Epidermal melanocyte (primary cell): ENCODE measurements at regions not wholly inside any gene's neighbourhood (a gene's known extent, or its start where the extent isn't known, plus 50 kb on each side); places are given as distances from the start of the nearest gene placed in this dataset.
A peak's percentile ranks its signal among the peaks of the same experiment; 100 is the strongest.

Experiments used
- DNase-seq: peaks from one replicate; pipeline ENCODE4 v3.0.0; 2011; ENCODE audit warnings: low spot score; ENCODE audit not compliant: insufficient read length

DNA sequence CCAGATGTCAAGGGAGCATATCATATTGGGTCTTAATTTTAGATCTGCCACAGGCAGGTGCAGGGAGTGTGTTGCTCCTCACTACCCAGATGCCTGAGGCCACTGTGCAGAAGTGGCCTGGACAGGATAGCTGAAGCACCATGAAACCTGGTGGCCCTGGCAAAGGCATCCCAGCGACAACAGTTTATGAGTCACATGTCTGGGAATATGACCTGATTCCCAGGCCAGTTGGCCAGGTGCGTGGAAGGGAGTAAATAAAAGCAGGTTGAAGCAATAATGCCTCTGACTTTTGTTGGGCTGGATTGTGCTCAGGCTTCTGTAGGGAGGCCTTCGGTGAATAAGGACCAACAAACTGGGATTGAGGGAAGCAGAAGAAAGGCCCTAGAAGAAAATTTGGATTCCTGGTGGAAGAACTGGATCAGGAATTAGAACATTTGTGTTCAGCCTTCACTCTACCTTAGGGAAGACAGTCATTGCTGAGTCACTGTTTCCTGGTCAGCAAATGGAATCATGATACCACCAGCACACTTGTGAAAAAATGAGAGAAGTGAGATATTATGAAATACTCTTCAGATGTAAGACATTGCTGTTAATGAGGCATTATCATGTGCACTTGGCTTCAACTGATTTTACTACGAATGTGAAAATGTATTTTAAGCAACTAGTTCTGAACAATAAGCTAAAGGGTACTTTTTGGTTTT lies 78.4 kb upstream of the ZNF516 start:
- no peak for DNase-seq

- DNase-seq, result no peak
Measured at GRCh38 chr18:76572518-76573247, 77.6 kb upstream of the ZNF516 start.

GRCh38 chr18:76571689-76572088 lies 76.6 kb upstream of the ZNF516 start:
- DNase-seq, result no peak

DNA sequence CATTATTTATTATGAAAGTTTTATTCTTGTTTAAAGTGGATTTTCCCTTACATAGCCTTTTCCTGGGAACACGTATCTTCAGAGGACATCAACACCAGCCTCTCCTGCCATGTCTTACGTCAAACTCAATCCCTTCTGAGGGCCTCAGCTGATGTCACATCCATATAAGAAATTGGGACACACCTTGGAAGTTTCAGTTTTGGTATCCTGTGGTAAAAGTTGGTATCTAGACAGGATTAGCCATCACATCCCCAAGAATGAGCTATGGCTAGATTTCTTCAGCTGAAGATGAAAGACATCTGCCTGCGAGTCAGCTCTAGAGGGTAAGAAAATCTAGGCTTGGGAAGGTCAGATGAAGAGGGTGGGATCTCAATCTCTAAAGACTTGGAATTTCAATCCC lies 75.8 kb upstream of the ZNF516 start:
- DNase-seq, result no peak

- no peak for DNase-seq
Measured at GRCh38 chr18:76569644-76570419, 74.8 kb upstream of the ZNF516 start.

DNA sequence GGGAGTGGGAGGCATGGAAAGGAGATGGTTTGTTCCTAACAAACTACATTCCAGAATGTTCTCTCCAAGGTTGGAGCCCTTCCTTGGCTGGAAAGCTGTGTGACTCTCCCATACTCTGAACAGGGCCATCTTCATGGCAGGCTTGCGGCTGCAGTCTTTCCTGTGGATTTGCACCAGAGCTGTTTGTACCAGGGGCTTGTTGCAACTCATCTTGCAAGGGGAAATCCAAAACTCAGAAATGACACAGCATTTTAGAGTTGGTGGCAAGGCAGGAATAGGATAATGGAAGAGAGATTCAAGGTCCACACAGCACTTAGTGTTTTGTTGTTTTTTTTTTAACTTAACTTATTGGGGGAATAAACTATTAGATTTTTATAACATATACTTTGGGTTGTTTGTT lies 73.7 kb upstream of the ZNF516 start:
- DNase-seq, result no peak

- no peak for DNase-seq
Measured at GRCh38 chr18:76567835-76568445, 72.9 kb upstream of the ZNF516 start.

DNA sequence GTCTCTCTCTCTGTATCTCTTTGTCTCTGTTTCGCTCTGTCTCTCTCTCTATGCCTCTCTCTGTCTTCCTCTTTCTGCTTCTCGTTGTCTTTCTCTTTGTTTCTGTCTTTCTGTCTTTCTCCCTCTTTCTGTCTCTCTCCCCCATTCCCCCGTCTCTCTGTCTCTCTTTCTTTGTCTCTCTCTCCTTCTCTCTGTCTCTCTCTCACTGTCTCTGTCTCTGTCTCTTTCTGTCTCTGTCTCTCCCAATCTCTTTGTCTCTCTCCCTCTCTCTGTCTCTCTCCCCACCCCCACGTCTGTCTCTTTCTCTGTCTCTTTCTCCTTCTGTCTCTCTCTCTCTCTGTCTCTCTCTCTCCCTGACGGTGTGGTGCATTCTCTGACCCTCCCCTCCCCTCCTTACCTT lies 71.9 kb upstream of the ZNF516 start:
- DNase-seq, result no peak

DNA sequence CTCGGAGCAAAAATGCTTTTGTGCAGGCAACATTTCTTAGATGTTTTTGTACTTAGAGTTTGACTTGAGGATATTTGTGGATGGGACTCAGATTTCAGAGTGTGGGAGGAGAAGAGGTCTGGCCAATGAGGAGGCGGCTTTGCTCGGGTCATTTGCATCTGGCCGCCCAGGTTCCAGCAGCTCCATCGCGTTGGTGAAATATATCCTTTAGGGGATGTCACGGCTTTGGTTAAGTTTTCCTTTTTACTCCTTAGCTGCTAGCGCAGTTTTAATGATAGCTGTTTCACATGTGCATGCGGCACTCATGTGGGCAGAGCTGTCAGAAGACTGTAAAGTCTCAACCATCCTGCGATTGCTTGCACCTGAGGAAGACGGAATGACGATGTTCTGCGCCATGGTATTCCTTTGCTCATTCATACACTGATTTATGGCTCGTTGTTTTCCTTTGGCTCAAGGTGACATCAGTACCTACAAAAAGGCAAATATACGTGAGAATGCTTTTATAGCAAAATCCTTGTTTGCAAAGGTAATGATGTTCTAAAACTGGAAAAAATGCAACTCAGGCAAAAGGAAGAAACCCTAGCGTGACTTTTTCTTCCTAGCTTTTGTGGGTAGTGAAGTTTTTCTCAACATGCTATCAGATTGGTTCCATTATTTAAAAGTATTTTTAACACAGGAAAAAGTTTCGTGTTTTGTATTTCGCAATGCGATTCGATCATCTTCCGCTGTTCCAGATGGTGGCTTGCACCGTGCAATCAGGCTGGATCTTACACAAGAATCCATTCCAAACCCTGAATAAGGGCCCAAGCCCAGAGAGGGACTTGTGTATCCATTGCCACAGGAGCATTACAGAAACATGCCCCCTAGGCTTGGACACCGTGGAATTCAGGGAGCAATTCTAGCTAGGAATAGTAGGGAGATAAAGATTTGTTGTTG lies 70.5 kb upstream of the ZNF516 start:
- DNase-seq, result peak; percentile 94

DNA sequence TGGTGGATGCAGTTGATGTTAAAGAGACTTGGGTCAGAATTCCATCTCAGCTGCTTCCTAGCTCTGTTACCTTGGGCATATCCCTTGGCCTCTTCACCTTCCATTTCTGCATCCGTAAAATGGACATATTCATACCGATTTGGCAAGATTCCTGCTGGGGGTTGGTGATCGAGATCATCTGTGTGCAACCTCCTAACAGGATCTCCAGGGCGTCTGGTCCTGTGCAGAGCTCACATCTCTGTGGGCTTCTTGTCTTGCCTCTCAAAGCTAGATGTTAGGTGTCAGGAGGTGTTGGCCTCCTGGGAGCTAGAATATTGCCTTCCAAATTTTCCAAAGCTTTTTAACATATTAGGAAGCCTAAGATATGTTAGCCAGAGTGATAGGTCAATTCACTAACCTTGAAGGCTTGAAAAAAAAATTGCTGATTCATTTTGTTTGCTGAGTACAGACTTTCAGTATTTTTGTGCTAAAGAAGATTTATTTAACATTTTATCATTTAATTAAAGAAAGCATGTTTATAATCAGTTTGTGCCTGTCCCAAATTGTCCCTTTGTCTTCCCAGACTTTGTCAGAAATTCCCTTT lies 69.7 kb upstream of the ZNF516 start:
- no peak for DNase-seq

DNA sequence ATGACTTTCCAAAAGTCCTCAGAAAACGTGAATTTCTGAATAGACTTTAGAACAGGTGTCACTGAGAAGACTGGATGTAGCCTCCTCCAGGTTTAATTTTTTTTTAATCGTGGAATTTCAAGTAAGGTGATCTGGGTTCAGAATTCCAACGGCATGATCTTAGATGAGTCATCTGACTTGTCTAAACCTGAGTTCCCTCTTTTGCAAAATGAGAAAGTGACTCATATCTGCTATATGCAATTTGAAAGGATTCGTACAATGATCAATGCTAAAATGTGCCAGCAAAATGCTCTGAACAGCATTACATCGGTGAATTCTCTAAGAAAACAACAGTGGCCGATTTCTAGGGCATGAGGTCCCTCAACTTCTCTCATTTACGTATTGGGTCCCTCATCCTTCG lies 69.1 kb upstream of the ZNF516 start:
- no peak for DNase-seq

- DNase-seq, result no peak
Measured at GRCh38 chr18:76562286-76563122, 67.5 kb upstream of the ZNF516 start.

- no peak for DNase-seq
Measured at GRCh38 chr18:76558881-76559667, 64.0 kb upstream of the ZNF516 start.

DNA sequence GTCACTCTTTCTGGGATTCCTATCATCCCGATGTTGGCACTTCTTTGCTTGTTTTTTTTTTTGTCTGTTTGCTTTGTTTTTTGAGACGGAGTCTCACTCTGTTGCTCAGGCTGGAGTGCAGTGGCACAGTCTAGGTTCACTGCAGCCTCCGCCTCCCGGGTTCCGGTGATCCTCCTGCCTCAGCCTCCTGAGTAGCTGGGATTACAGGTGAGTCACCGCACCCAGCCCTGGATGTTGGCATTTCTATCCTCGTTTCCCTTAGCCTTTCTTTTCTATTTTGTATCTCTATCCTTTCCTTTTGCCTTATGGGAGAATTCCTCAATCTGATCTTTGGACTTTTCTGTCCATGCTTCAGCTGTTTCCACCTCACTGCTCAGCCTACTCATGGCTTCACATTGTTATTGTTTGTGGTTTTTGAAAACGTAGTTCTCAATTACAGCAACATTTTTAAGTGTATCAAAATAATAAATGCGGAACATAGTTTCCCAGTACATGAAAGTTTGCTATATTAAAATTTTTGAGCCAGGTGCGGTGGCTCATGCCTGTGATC lies 62.1 kb upstream of the ZNF516 start:
- DNase-seq, result no peak

GRCh38 chr18:76554547-76555222 lies 59.6 kb upstream of the ZNF516 start:
- no peak for DNase-seq

GRCh38 chr18:76553715-76554546 lies 58.9 kb upstream of the ZNF516 start:
- no peak for DNase-seq

DNA sequence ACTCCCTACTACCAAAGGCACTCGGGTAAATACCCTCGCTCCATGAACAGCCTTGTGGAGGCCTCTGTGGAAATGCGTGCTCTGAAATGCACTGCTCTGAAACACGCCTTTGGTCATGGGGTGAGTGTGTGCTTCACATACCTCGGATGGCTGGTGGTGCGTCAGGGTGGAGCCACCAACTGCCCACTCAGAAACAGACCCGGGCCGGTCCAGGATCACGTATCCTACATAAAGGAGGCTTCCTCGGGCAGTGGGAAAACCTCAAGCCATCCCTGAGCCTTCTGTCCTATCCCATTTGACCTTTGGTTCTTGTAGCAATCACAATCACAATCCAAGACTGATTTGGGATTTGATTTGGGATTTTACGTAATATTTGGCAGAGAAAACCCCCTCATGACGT lies 53.5 kb upstream of the ZNF516 start:
- DNase-seq, result no peak
